Activated CD4-positive, CD25-positive, alpha-beta regulatory T cell treated with anti-CD3 and anti-CD28 coated beads, Interleukin-2, amount 50 U/mL, for 72 hours (primary cell): ENCODE measurements at regions not wholly inside any gene's neighbourhood (a gene's known extent, or its start where the extent isn't known, plus 50 kb on each side); places are given as distances from the start of the nearest gene placed in this dataset.
"Not testable (repeated sequence)": the region's sequence is repeated elsewhere in the genome, so short reads cannot be mapped to it uniquely, and the experiment has no call there.

ENCODE experiments used
- DNase-seq: peaks from one replicate; pipeline ENCODE4 v3.0.0; 2021

DNA sequence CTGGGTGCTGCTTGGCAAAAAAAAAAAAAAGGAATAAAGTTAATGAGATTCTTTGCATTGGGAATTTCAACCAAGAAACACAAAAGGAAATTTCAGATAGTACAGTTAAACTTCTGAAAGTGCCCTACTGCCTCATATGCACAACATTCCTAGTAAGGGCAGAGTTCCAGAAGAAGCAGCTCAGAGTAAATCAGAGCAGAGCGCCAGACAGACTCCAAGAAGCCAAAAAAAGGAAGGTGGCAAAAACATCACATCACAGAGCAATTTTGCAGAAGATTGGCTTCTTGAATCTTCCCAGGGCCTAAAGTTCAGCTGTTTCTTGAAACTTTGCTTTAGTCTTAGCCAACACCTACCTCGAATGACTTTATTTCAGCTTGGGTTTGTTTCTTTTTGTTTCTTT lies 544.1 kb downstream of the XPNPEP1 start:
- DNase-seq, result no peak

DNA sequence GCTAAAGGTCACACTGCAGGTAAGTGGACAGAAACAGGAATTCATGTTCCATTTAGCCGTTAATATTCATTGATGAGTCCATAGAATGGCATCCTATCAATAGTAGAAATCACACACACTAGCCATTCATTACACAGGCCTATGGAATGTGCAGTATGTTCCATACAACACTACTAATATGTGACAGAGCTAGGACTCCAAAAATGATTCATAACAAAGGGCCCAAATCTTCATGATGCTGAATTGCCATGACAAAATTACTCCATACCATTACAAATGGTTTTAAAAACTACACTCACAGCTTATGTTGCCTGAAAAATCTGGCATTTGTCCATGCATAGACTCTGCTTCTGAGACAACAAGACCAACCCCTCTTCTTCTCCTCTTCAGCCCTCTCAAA lies 549.1 kb downstream of the XPNPEP1 start:
- no peak for DNase-seq

- DNase-seq, result no peak
These were observed 564.0 kb downstream of the XPNPEP1 start for GRCh38 chr10:109359316-109359715.

DNA sequence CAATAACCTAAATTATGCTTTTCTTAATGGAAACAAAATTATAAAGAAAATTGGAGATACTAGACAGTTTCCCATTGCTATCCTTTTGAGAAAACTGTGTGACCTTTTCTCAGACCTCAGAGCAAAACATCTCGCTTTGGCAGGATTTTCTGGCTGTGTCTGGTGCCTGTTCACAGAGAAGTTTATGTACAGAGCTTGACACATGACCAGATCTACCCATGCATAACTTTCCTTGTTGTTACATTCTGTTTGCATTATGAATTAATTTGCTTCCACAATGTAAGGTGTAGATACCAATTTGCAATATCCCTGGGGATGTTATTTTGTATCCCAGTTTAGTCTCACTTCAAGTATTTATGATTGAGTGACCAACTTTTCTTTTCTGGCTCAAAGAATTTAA lies 565.0 kb downstream of the XPNPEP1 start:
- DNase-seq, result no peak

DNA sequence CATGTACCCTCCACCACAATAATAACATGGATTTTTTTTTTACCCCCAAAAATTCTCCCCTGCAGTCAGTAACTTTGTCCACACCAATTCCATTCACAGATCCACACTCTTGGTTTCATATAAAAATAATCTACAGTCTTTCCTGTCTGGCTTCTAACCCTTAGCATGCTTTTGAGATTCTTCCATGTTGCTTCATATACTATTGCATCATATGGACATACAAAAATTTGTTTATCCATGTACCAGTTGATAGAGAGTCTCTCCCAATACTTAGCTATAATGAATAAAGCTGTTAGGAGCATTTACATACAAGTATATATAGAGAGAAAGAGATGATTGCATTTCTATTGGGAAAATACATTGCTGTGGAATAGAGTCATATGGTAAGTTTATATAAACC lies 575.0 kb downstream of the XPNPEP1 start:
- DNase-seq, result no peak

DNA sequence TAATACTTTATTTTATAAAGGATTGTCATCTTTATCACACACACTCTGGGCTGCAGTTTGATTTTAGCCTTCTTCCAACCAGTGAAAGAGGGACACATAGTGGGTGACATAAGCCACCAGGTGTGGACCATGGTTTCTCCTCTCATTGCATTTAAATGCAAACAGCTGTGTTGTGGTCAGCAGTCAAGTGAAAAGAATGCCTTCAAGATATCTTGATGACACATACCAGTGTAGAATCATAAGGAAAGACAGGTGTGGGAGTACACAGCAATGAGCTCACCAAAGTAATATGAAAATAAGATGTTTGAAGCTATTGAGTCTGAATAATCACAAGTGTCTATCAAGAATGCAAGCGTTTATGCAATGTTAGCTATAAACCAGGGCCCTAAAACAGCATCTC lies 580.0 kb downstream of the XPNPEP1 start:
- DNase-seq, result no peak

DNA sequence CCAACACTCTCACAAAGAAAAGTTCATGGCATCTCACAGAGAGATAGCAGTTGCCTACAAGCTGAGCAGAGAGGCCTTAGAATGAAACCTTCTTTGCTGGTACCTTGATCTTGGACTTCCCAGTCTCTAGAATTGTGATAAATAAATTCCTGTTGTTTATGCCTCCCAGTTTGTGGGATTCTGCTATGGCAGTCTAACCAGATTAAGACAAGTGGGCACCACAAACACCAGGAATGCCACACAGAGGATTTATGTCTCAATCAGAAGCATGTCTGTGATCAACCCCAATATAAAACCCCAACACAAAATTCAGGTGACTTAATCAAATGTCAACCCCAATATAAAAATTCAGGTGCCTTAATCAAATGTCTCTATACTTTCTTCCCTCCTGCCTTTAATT lies 581.3 kb downstream of the XPNPEP1 start:
- no peak for DNase-seq

GRCh38 chr10:109328001-109328400 lies 595.3 kb downstream of the XPNPEP1 start:
- DNase-seq, result no peak

GRCh38 chr10:109327266-109327665 lies 596.0 kb downstream of the XPNPEP1 start:
- no peak for DNase-seq

DNA sequence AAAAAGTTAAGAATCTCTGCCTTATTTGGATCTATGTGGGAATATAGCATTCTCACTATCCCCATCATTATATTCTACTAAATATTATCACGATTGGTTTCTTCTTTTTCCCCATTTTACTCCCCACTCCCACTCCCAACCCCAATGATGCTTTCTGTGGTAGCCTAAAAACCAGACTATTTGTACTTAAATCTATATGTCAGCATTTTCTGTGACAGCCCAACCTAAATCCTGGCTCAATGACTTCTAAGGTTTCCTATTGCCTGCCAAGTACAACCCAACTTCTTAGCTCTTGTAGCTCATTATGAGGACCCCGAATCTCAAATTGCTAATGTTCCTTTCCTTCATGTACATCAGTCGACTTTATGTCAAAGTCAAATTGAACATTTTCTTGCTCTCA lies 598.6 kb downstream of the XPNPEP1 start:
- DNase-seq, result no peak

- DNase-seq, result no peak
These were observed 605.5 kb downstream of the XPNPEP1 start for GRCh38 chr10:109317746-109318366.

DNA sequence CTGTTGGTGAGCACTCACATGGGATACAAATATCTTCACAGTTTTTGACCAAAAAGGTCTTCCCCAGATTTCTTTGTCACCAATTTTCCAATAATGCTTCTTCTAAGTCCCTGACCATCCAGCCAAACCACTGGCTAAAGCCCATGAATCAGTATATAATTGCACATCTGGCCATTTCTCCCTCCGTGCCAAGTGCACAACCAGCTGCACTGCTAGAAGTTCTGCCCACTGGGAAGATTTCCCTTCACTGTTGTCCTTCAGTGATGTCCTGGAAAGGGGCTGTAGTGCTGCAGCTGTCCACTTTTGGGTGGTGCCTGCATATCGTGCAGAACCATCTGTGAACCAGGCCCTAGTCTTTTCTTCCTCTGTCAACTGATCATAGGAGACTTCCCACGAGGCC lies 609.3 kb downstream of the XPNPEP1 start:
- DNase-seq, result not testable (repeated sequence)

DNA sequence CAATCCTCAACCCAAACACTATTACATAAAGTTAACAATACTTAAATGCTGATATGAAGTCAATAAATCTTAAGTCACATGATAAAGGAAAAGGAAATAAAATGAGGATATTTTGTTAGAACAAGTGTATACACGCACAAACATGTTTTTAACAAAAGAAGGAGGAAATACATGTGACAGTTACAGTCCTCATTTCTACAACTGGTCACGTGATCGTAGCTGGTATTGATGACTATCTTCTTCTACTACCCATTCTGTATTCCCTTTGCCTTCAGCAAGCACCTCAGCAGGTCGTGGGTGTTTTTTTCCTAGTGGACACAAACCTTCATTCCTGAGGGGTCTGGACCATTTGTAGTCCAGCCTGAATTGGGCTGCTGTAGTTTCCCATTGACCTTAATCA lies 610.8 kb downstream of the XPNPEP1 start:
- not testable (repeated sequence) for DNase-seq

- no peak for DNase-seq
These were observed 614.3 kb downstream of the XPNPEP1 start for GRCh38 chr10:109308971-109309370.

GRCh38 chr10:109307102-109307501 lies 616.2 kb downstream of the XPNPEP1 start:
- DNase-seq, result not testable (repeated sequence)

GRCh38 chr10:109306698-109307097 lies 616.6 kb downstream of the XPNPEP1 start:
- DNase-seq, result no peak

- no peak for DNase-seq
These were observed 635.5 kb downstream of the XPNPEP1 start for GRCh38 chr10:109287858-109288257.

DNA sequence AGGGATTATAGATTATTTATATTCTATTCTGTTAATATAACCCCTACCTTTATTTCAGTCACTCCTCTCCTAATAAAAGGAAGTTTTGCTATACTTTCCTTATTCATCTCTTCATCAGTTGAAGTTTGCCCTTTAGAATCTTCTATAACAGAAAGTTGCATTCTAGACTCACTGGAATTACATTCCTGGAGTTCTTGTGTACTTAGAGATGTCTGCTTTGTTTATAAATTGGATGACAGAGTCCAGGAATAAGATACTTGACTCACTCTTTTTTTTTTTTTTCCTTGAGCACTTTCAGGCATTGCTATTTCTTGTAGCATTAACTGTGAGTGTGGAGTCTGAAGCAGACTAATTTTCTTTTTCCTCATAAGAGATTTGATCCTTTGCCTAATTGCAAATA lies 640.8 kb downstream of the XPNPEP1 start:
- DNase-seq, result no peak

DNA sequence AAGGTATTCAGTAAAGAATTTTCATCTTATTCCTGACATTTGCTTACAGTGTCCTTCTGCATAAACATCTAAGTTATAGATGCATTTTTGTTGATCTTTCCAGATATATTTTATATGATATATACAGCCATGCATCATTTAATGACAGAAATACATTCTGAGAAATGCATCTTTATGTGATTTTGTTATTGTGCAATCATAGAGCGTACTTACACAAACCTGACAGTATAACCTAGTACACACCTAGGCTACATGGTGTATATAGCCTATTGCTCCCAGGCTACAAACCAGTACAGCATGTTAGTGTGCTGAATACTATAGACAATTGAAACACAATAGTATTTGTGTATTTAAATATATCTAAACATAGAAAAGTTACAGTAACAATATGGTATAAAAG lies 642.0 kb downstream of the XPNPEP1 start:
- DNase-seq, result no peak

- no peak for DNase-seq
These were observed 642.5 kb downstream of the XPNPEP1 start for GRCh38 chr10:109280837-109281236.

DNA sequence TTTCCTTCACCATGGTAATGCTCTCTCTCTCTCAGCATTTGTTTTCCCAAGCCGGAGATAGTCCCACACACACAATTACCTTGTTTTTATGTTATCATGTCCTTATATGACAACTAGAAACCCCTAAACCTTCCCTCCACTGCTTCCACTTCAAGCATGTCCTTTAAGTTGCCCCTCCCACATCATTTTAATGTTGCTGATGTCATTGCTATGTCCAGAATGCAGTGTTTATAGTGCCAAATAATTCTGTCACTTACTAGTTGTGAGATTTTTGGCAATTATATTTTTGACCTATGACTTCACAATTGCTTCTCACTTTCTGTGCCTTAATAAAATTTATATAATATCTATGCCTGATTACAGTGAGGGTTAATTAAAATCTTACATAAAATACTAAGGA lies 645.9 kb downstream of the XPNPEP1 start:
- no peak for DNase-seq

DNA sequence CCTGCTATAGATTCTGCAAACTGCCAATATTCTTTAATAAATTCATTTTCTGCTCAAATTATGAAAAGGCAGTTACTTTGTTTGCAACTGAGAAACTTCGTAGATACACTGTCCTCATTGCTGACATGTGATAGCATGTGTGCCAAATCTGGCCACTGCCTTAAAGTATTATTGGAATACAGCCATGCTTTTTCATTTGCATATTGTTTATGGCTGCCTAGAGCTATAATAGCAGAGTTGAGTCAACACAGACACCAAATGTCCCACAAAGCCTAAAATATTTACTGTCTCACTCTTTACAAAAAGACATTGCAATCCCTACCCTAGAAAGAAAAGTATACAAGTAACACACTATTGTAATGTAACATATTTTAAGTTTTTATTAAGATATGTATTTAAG lies 647.4 kb downstream of the XPNPEP1 start:
- no peak for DNase-seq

GRCh38 chr10:109274681-109275080 lies 648.6 kb downstream of the XPNPEP1 start:
- no peak for DNase-seq

- no peak for DNase-seq
These were observed 653.1 kb downstream of the XPNPEP1 start for GRCh38 chr10:109270173-109270572.

GRCh38 chr10:109264004-109264403 lies 659.3 kb downstream of the XPNPEP1 start:
- DNase-seq, result no peak

- no peak for DNase-seq
These were observed 662.1 kb downstream of the XPNPEP1 start for GRCh38 chr10:109261231-109261630.
